Activated CD4-positive, alpha-beta T cell treated with anti-CD3 and anti-CD28 coated beads, Interleukin-2, Interleukin-4, amounts not matched to agents 100 ng/mL and 50 ng/mL, durations not matched to agents 16 hours and 8 hours (primary cell): ENCODE measurements at regions not wholly inside any gene's neighbourhood (a gene's known extent, or its start where the extent isn't known, plus 50 kb on each side); places are given as distances from the start of the nearest gene placed in this dataset.
A peak's percentile ranks its signal among the peaks of the same experiment; 100 is the strongest.

ENCODE experiments used
- DNase-seq: peaks from one replicate; pipeline ENCODE4 v3.0.0-alpha.2; 2020; ENCODE audit warnings: low spot score

DNA sequence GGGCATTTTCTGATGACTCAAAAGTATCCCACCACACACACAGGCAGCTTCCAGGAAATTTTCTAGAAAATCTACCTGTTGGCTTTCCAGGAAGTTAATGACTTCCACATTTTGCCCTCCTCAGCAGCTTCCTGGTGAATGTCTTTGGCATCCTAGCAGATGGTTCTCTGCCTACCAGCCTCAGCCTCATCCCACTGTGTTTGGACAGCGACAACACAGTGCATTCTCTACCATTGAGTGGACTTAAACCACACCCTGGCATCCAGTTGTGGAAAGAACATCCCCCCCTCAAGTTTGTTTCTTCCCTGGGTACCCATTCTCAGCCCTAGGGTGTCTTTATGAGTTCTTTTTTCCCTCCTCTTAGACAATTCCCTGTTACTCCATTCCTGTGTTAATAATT is 50.8 kb upstream of the GADL1 start:
- DNase-seq, result no peak

DNA sequence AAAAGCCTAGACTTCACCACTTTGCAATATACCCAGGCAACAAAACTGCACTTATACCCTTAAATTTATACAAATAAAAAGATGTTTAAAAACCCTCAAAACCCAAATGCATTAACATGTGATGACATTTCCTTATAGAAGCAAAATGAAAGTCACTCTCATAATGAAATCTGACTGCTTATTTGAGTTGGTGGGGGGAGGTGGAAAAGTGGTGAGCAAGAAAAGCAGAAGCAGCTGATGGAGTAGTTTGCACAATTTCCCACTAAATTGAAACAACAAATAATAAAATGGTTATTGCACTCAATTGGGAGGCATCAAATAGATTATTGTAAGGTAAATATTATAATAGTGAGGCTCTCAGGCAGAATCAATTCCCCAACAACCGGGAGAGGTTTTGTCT is 54.0 kb upstream of the GADL1 start:
- DNase-seq, result no peak

DNA sequence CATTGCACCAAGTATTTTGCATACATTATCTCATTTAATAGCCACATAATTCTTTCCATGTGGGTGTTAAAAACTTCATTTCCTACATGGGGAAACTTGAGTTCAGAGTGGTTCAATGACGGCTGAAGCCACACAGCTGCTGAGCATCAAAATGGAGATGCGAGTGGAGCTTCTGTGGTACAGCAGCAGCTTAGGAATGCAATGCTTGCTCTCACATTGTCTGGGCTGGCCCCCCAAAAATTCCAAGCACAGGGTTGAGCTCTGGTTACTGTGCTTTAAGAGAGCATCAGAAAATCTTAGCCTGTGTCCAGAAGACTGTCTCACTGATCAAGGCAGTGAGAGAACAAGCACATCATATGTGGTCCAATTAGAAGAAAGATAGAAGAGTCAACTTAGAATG is 57.4 kb upstream of the GADL1 start:
- no peak for DNase-seq

- DNase-seq, result no peak
These were observed 58.3 kb upstream of the GADL1 start for GRCh38 chr3:30952786-30953185.

GRCh38 chr3:30954426-30954825 is 60.0 kb upstream of the GADL1 start:
- DNase-seq, result no peak

DNA sequence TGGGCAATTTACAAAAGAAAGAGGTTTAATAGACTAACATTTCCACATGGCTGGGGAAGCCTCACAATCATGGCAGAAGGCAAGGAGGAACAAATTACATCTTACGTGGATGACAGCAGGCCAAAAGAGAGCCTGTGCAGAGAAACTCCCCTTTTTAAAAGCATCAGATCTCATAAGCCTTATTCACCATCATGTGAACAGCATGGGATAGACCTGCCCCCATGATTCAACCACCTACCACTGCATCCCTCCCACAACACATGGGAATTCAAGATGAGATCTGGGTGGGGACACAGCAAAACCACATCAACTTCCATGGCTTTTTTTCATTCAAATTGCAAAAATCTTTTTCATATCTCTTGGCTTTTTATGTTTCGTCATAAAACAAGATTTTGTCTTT is 67.6 kb upstream of the GADL1 start:
- no peak for DNase-seq

DNA sequence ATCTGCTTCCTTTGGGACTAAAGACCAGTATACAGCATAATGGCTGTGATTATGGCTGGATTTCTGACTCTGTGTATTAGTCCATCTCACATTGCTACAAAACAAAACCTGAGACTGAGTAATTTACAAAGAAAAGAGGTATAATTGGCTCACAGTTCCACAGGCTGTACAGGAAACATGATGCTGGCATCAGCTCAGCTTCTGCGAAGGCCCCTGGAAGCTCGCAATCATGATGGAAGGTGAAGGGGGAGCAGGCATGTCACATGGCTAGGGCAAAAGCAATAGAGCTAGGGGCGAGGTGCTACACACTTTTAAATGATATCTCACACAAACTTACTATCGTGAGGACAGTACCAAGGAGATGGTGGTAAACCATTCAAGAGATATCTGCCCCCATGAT is 68.0 kb upstream of the GADL1 start:
- no peak for DNase-seq

DNA sequence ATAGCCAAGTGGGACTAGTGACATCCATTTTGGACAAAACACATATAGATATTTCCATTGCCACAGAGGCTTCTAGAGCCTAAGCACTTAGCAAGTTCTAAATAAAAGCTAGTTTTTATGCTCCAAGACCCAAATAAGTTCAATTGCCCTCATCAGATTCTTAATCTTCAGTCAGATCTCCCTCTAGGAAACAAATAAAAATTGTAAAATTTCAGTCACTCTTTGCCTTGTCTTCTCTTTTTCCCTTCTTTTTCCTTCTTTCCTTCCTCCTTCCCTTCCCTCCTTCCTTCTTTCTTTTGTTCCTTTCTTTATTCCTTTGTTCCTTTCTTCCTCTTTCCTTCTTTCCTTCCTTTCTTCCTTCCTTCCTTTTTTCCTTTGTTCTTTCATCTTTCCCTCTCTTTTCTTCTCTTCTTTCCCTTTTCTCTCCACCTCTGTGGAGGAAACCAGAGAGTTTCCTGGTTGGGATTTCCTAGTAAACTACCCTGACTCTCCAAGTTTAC is 68.8 kb upstream of the GADL1 start:
- no peak for DNase-seq

GRCh38 chr3:30964612-30965011 is 70.2 kb upstream of the GADL1 start:
- DNase-seq, result peak; percentile 19

GRCh38 chr3:30966896-30967295 is 72.4 kb upstream of the GADL1 start:
- DNase-seq, result no peak

DNA sequence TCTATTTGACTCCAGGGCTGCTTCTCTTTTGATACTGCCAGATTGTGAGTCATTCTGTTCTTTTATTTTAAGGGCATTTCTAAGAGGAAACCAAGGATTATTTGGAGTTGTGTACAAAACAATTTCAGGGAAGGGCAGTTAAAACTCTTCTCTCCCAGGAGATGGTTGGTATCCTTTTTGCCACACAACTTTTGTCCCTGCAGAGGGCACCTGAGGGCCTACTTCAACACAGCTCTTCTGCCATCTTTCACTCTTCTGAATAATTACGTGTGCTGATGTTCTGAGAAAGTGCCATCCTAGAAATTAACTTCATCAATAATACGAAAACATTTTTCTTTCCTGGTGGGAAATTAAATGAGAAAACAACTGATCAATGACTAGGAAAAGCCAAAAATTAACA is 75.7 kb upstream of the GADL1 start:
- DNase-seq, result no peak

- DNase-seq, result no peak
These were observed 78.0 kb upstream of the GADL1 start for GRCh38 chr3:30972449-30972848.

DNA sequence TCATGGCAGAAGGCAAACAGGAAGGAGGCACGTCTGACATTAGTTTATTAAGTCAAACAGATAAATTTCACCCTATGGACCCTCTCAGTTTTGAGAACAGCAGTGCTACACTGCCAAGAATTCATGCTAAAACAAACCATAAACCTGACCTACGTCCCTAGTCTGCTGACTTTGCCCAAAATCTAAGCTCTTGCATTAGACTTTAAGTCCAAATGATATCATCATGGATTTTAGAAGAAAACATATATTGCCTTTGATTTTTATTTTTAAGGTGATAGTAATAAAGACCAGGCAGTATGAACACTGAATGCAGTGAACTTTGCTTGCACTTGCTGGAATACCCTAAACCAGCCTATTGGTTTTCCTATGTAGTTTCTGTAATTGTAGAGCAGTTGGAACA is 79.6 kb upstream of the GADL1 start:
- no peak for DNase-seq

DNA sequence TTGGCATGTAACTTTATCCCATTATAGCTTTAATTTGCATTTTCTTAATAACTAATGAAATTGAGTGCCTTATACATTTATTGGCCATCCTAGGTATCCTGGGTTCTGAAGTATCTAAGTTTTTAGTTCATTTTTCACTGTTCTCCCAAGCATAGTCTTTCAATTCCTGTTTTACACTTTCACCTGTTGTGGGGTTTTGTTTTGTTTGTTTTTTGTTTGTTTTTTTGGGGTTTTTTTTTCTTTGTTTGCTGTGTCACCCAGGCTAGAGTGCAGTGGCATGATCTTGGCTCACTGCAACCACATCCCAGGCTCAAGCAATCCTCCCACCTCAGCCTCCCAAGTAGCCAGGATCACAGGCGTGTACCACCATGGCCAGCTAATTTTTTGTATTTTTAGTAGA is 83.1 kb upstream of the GADL1 start:
- no peak for DNase-seq

- DNase-seq, result no peak
These were observed 86.5 kb upstream of the GADL1 start for GRCh38 chr3:30980993-30981392.

GRCh38 chr3:30982416-30983075 is 88.1 kb upstream of the GADL1 start:
- no peak for DNase-seq

DNA sequence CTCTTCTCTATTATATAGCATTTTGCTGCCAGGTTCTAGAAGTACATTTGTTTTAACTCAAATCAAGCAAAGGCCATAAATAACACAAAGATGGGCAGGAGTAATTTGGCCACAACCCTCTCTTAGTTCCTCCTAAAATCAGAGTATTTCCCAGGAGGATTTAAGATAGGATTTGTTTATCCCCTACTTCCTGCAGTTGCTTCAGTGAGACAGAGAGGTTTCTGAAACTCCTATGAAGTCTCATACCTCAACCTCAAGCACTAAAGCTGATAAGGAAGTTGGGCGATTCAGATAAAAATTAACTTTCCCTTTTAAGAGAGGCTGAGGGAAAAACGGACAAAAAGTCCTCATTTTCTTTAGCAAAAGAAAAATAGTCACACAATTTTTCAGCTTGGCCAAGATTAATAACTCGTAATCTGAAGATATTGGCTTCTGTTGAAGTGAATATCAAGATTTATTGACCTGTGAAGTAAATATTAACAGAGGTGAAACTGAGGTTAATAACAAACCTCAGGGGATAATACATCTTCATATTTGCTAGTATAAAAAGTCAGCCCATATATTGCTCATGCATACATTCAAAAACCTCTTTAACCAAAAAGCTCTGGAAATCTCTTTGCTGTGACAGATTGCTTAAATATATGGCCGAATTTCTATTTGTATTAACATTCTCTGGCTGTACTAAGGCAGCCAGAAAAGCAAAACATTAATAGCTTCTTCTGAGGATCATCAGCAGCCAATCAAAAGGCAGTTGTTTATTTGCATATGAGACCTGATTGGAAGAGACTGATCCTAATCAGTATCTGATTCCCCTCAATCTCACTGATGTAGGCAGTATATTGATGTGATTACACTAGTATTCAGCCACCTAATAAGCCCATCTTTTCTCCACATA is 90.6 kb upstream of the GADL1 start:
- no peak for DNase-seq

DNA sequence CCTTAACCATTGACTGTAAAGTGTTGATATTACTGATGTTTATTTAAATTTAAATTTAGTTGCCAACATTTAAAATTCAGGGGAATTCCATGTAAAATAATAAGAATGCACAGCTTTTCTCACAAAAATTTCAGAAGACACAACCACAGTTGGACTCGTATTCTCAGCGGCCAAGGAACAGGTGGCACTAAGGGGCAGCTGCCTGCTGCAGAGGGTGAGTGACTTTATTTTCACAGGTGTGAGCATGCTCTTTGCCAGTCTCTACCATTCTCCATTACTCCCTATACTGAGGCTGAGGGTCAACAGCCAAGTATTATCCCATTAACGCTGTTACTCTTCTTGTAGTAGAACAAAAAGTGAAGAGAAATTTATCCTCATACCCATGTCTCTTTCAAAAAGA is 92.1 kb upstream of the GADL1 start:
- DNase-seq, result no peak

- no peak for DNase-seq
These were observed 94.3 kb upstream of the GADL1 start for GRCh38 chr3:30988769-30989168.

GRCh38 chr3:30989276-30990030 is 95.0 kb upstream of the GADL1 start:
- no peak for DNase-seq

DNA sequence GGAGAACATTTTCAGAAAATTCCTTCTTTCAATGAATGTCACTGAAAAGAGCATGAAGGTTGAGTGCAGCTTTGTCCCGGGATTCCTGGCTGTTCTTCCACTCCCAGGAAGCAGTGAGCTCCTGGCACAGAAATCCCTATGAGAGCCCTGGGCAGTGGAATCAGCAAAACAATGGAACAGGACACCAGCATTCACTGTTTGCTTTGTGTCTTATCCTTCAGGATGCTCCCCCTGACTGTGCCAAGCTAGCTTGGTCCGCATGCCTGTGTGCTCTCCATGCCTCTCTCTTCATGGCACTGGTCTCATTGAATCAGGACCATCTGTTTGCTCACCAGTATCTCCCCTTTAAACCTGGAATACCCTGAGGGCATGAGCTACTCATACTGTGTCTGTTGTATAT is 102.0 kb upstream of the GADL1 start:
- no peak for DNase-seq

GRCh38 chr3:31002730-31003129 is 108.3 kb upstream of the GADL1 start:
- DNase-seq, result no peak
